HPDE6-E6E7 (cell line): ENCODE measurements at regions not wholly inside any gene's neighbourhood (a gene's known extent, or its start where the extent isn't known, plus 50 kb on each side); places are given as distances from the start of the nearest gene placed in this dataset.
"Not testable (repeated sequence)": the region's sequence is repeated elsewhere in the genome, so short reads cannot be mapped to it uniquely, and the experiment has no call there.

ENCODE experiments used
- DNase-seq: peaks from one replicate; pipeline ENCODE4 v3.0.0; 2011; ENCODE audit warnings: missing footprints; ENCODE audit errors: extremely low spot score

DNA sequence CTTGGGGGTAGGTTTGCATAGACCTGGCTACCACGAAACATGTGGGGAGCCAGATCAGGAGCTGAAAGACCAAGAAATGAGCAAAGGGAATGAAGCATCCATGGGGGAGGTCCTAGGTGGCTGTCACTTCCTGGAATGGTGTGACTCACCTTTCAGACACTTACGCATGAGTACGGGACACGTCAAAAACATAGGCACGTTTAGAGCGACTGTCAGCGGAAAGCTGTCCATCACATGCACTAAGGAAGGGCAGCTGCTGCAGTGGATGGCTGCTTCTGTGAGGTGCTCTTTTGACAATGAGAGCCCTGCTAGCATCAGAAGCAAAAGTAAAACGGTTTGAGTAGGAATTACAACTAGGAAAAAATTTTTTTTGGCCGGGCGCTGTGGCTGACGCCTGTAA, 244.6 kb upstream of the CCDC54 start:
- DNase-seq = no peak

GRCh38 chr3:107133891-107134290, 243.3 kb upstream of the CCDC54 start:
- no peak for DNase-seq

- no peak for DNase-seq
Observed at GRCh38 chr3:107142171-107142570, 235.1 kb upstream of the CCDC54 start.

DNA sequence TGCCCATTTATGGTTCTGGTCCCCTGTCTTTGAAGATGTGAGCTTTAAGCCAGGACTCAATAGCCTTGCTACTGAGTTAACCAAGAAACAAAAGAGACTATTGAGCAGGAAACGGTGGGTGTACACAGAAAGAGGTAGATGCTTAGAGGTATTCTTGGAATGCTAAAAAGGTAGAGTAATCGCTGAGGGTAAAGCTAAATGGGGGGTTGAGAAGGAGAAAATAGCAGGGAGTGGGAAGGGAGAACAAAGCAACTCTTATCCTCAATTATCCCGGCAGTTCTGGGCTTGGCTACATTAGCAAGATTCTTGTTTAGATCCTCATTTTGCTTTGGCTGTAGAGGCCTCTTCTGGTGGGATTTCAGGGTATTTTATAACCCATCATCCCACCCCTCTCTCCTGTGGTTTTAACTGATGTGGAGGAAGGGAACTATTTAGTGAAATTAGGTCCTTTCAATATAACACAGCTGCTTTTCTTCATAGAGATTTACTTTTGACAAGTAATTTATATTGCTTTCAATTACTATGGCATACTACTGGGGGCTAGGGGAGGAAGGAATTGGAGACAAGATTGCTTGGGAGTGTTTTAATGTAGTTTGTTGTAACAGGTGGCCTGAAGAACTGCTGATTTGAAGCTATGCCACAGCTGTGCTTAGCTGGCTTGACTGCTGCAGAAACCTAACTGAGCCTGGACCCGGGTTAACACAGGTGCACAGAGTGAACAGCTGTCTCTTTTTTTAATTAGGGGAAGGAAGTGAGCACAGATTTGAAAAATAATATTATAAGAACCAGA, 234.3 kb upstream of the CCDC54 start:
- no peak for DNase-seq

DNA sequence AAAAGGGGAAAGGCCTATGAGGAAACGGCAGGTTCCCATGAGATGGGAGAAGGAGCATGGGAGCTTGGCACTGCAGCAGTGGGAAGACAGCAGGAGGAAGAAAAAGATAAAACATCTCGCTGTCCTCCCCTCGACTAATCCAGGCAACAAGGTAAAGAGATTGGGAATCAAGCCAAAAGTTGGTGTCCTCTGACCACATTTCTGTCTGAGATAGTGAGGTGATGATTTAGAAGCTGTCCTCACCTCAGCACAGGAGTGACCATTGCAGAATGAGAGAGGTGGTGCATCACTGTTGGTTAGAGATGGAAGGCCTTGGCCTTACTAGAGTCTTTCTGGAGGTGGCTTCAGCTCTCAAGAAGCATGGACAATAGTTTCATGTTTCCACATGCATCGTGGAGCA, 226.6 kb upstream of the CCDC54 start:
- no peak for DNase-seq

GRCh38 chr3:107153981-107154380, 223.3 kb upstream of the CCDC54 start:
- DNase-seq = no peak

- DNase-seq = no peak
Observed at GRCh38 chr3:107172411-107172810, 204.8 kb upstream of the CCDC54 start.

GRCh38 chr3:107184375-107184774, 192.9 kb upstream of the CCDC54 start:
- no peak for DNase-seq

GRCh38 chr3:107188262-107188661, 189.0 kb upstream of the CCDC54 start:
- no peak for DNase-seq

GRCh38 chr3:107189158-107189791, 188.0 kb upstream of the CCDC54 start:
- DNase-seq = no peak

DNA sequence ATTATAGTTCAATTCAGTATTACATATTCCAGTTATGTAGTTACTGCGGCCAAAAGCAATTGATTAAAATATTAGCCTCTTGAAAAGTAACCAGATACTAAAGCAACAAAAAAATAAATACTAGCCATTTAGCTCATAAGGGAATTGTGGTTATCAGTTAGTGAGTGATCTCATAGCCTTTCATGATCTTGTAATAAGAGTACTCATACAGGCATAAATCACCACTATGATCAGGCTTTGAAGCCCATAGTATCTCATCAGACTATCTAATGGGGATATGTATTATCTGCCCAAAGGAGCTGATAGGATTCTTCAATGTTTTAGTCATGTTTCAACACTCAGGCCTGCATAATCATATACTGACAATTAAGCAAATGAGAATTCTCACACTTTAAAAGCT, 184.1 kb upstream of the CCDC54 start:
- DNase-seq = no peak

DNA sequence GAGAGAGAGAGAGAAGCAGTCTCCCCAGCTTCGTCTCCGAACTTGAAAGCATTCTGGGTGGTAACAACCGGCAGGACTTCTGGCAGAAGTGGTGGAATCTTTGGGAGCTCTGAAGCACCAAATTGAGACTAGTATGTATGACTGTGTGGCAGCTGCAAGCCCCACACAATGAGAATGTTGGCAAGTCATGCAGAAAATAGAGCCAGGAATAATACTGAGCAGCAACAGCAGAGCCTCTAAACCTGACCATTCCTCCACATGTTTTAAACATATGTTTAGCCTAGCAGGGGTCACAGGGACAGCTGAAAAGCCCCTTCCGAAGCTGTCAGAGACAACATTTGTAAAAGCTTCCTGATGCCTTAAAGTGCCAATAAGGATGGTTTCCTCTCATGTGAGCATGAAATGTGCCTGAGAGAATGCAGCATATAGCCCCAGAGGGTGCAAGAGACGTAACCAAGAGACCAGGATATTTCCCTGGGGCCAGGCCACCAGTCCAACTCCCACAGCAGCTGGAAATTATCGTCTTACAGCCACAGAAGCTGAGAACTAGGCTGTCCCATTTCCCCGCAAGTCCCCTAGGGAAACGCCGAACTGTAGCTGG, 178.6 kb upstream of the CCDC54 start:
- no peak for DNase-seq

GRCh38 chr3:107201146-107201545, 176.1 kb upstream of the CCDC54 start:
- peak; percentile 39 for DNase-seq

DNA sequence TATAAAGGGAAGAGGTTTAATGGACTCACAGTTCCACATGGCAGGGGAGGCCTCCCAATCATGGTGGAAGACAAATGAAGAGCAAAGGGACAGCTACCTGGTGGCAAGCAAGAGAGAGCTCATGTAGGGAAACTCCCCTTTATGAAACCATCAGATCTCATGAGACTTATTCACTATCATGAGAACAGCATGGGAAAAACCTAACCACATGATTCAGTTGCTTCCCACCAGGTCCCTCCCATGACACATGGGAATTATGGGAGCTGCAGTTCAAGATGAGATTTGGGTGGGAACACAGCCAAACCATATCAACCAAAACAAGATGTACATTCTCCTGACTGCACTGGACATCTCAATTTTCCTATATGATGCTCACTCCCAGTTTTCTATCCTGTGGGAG, 174.4 kb upstream of the CCDC54 start:
- not testable (repeated sequence) for DNase-seq

DNA sequence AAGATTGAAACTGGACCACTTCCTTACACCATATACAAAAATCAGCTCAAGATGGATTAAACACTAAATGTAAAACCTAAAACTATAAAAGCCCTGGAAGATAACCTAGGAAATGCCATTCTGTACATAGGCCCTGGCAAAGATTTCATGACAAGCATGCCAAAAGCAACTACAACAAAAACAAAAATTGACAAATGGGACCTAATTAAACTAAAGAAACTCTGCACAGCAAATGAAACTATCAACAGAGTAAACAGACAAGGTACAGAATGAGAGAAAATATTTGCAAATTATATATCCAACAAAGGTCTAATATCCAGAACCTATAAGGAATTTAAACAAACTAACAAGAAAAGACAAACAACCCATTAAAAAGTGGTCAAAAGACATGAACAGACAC, 173.1 kb upstream of the CCDC54 start:
- no peak for DNase-seq

DNA sequence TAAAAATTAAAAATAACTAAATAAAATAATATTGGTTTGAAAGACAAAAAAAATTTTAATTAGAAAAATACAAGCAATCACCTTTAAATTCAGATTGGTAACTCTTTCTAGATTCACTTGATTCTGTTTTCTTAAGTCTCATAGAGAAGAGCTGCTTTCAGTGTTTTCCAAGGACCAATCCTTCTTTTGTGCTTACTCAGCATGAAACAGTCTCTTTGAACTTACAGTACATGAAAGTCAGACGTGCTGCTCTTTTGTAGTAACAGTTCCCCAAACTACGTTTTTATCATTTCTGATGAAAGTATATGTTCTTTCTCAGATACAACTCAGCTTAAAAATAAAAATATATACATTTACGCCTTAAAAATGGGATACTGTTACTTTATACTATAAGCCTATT, 171.9 kb upstream of the CCDC54 start:
- no peak for DNase-seq

DNA sequence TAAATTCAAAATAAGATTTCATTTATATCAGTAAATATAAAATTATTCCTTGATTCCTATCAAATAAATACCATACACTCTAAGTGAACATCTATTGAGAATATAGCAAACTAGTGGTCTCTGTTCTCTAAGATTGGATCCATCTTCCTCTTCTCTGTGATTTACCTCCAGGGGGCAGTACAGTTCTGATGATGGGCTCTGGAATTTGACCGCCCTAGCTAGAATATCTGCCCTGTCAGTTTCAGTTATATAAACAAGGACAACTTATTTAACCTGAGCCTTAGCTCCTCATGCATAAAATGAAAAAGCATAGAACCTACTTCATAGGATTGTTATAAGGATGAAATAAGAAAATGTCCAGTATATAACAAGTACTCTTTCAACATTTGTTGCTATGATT, 171.1 kb upstream of the CCDC54 start:
- DNase-seq = peak; percentile 25

- DNase-seq = no peak
Observed at GRCh38 chr3:107206945-107207344, 170.3 kb upstream of the CCDC54 start.

GRCh38 chr3:107208100-107208499, 169.1 kb upstream of the CCDC54 start:
- DNase-seq = peak; percentile 37

DNA sequence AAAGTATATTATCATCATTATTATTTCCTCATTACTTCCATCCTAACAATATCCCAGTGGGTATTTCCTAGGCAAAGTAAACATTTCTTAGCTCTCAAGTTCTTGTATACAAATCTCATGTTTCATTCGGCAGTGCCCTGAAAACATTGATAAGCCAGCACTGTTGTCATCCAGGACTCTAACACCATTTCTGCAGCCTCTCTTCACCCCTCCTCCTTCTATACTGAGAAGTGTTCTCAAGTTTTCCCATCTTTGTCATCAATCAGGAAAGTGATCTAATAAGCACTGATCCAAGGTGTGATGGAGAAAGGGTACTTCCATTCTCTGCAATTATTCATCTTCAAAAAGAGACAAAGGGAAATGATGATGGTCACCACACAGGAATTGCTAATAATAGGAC, 168.4 kb upstream of the CCDC54 start:
- DNase-seq = no peak

GRCh38 chr3:107209302-107209990, 167.8 kb upstream of the CCDC54 start:
- DNase-seq = no peak

GRCh38 chr3:107211608-107212007, 165.6 kb upstream of the CCDC54 start:
- peak; percentile 36 for DNase-seq

- DNase-seq = no peak
Observed at GRCh38 chr3:107212618-107213017, 164.6 kb upstream of the CCDC54 start.
